ENCODE measurements at regions not wholly inside any gene's neighbourhood (a gene's known extent, or its start where the extent isn't known, plus 50 kb on each side); places are given as distances from the start of the nearest gene placed in this dataset.

GRCh38 chr2:217167531-217167930, 307.7 kb upstream of the TNP1 start:
- TF ChIP-seq POLR2A (IDR thresholded peaks at IDR 0.05; ENCODE audit: extremely low read depth, insufficient read length) (no peak), MYC (IDR thresholded peaks at IDR 0.05; ENCODE audit: low read depth, low read length) (no peak)
- TF ChIP-seq, protein P1, sequence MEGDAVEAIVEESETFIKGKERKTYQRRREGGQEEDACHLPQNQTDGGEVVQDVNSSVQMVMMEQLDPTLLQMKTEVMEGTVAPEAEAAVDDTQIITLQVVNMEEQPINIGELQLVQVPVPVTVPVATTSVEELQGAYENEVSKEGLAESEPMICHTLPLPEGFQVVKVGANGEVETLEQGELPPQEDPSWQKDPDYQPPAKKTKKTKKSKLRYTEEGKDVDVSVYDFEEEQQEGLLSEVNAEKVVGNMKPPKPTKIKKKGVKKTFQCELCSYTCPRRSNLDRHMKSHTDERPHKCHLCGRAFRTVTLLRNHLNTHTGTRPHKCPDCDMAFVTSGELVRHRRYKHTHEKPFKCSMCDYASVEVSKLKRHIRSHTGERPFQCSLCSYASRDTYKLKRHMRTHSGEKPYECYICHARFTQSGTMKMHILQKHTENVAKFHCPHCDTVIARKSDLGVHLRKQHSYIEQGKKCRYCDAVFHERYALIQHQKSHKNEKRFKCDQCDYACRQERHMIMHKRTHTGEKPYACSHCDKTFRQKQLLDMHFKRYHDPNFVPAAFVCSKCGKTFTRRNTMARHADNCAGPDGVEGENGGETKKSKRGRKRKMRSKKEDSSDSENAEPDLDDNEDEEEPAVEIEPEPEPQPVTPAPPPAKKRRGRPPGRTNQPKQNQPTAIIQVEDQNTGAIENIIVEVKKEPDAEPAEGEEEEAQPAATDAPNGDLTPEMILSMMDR (IDR thresholded peaks at IDR 0.05; ENCODE audit: low read depth, low read length): no peak
- TF ChIP-seq, protein P2, sequence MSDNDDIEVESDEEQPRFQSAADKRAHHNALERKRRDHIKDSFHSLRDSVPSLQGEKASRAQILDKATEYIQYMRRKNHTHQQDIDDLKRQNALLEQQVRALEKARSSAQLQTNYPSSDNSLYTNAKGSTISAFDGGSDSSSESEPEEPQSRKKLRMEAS (IDR thresholded peaks at IDR 0.05; ENCODE audit: low read depth, low read length): no peak

Data from NB4 (cell line).